WTC11 (cell line): ENCODE measurements at regions not wholly inside any gene's neighbourhood (a gene's known extent, or its start where the extent isn't known, plus 50 kb on each side); places are given as distances from the start of the nearest gene placed in this dataset.

ENCODE experiments used
- ATAC-seq: fragments of 200-7000 bp; cut with Tn5 transposase; 2 replicates; pipeline ENCODE4 v1.10.0; 2021; ENCODE audit warnings: mild to moderate bottlenecking, moderate library complexity
- CTCF ChIA-PET: fragments of 300-600 bp; sonication (Branson Sonifier 250); formaldehyde crosslinking; loops from one replicate; lab custom pipeline; 2021; ENCODE audit warnings: antibody characterized with exemption; lab: Charles Lee
- POLR2A ChIA-PET: fragments of 350-600 bp; sonication (Branson Sonifier 250); formaldehyde crosslinking; loops from one replicate; lab custom pipeline; 2021; ENCODE audit warnings: antibody characterized with exemption; lab: Charles Lee
- DNase-seq: peaks from one replicate; pipeline ENCODE4 v3.0.0; 2021; ENCODE audit warnings: low spot score
- H3K27ac Mint-ChIP-seq: 2 replicates; pipeline ENCODE4 v1.8.0; 2021; ENCODE audit warnings: mixed read lengths
- H3K27me3 Mint-ChIP-seq: 2 replicates; pipeline ENCODE4 v1.8.0; 2021; ENCODE audit warnings: low read depth, mild to moderate bottlenecking, moderate library complexity, mixed read lengths
- H3K36me3 Mint-ChIP-seq: 2 replicates; pipeline ENCODE4 v1.8.0; 2021; ENCODE audit warnings: mixed read lengths
- H3K4me1 Mint-ChIP-seq: 2 replicates; pipeline ENCODE4 v1.8.0; 2022; ENCODE audit warnings: mixed read lengths
- H3K4me3 Mint-ChIP-seq: 2 replicates; pipeline ENCODE4 v1.8.0; 2021; ENCODE audit warnings: mild to moderate bottlenecking, moderate library complexity, mixed read lengths
- H3K9me3 Mint-ChIP-seq: 2 replicates; pipeline ENCODE4 v1.8.0; 2021; ENCODE audit warnings: mixed read lengths
- CBFB ChIP-seq: sonication (generic); formaldehyde crosslinking; IDR thresholded peaks from 2 replicates; pipeline ENCODE4 v1.8.1; 2022; ENCODE audit warnings: mild to moderate bottlenecking, low read depth, missing genetic modification reagents
- GABPB1 ChIP-seq: sonication (generic); formaldehyde crosslinking; IDR thresholded peaks from 2 replicates; pipeline ENCODE4 v1.8.1; 2023; ENCODE audit warnings: mild to moderate bottlenecking, missing genetic modification reagents
- IRF2 ChIP-seq: sonication (generic); formaldehyde crosslinking; IDR thresholded peaks from 2 replicates; pipeline ENCODE4 v1.8.0; 2022; ENCODE audit warnings: low read depth, missing genetic modification reagents, borderline replicate concordance
- NFATC4 ChIP-seq: fragments of 250-450 bp; sonication (Bioruptor Pico); IDR thresholded peaks from 2 replicates; pipeline ENCODE4 v1.9.0; 2021; ENCODE audit warnings: mild to moderate bottlenecking
- NFE2L1 ChIP-seq: sonication (generic); formaldehyde crosslinking; IDR thresholded peaks from 2 replicates; pipeline ENCODE4 v1.8.1; 2023; ENCODE audit warnings: missing genetic modification reagents
- SMAD3 ChIP-seq: sonication (generic); formaldehyde crosslinking; IDR thresholded peaks from 2 replicates; pipeline ENCODE4 v1.8.0; 2022; ENCODE audit warnings: missing genetic modification reagents, mild to moderate bottlenecking, borderline replicate concordance
- TP53 ChIP-seq: sonication (generic); formaldehyde crosslinking; IDR thresholded peaks from 2 replicates; pipeline ENCODE4 v1.8.1; 2023; ENCODE audit warnings: mild to moderate bottlenecking, missing genetic modification reagents
- ZNF396 ChIP-seq: fragments of 250-450 bp; sonication (Bioruptor Pico); IDR thresholded peaks from 2 replicates; pipeline ENCODE4 v1.8.0; 2021; ENCODE audit warnings: mild to moderate bottlenecking, moderate library complexity, borderline replicate concordance
- ZNF416 ChIP-seq: fragments of 250-450 bp; sonication (Bioruptor Pico); IDR thresholded peaks from 2 replicates; pipeline ENCODE4 v1.9.0; 2021; ENCODE audit warnings: mild to moderate bottlenecking, inconsistent platforms
- TF ChIP-seq, protein P1 (sequence below): fragments of 250-450 bp; sonication (Bioruptor Pico); IDR thresholded peaks from 2 replicates; pipeline ENCODE4 v1.9.0; 2021; ENCODE audit warnings: moderate library complexity, mild to moderate bottlenecking, inconsistent platforms, borderline replicate concordance
- TF ChIP-seq, protein P2 (sequence below): sonication (generic); formaldehyde crosslinking; IDR thresholded peaks from 2 replicates; pipeline ENCODE4 v1.8.1; 2022; ENCODE audit warnings: mild to moderate bottlenecking, moderate library complexity, missing genetic modification reagents
- TF ChIP-seq, protein P3 (sequence below): sonication (generic); formaldehyde crosslinking; IDR thresholded peaks from 2 replicates; pipeline ENCODE4 v1.8.1; 2022; ENCODE audit warnings: low read depth, mild to moderate bottlenecking, moderate library complexity, missing genetic modification reagents, borderline replicate concordance
- TF ChIP-seq, protein P4 (sequence below): sonication (generic); formaldehyde crosslinking; IDR thresholded peaks from 2 replicates; pipeline ENCODE4 v1.8.0; 2023; ENCODE audit warnings: mild to moderate bottlenecking, missing genetic modification reagents
- TF ChIP-seq, protein P5 (sequence below): sonication (generic); formaldehyde crosslinking; IDR thresholded peaks from 2 replicates; pipeline ENCODE4 v1.8.1; 2022; ENCODE audit warnings: missing genetic modification reagents, borderline replicate concordance
- TF ChIP-seq, protein P6 (sequence below): sonication (generic); formaldehyde crosslinking; IDR thresholded peaks from 2 replicates; pipeline ENCODE4 v1.8.1; 2023; ENCODE audit warnings: mild to moderate bottlenecking, missing genetic modification reagents, borderline replicate concordance
- TF ChIP-seq, protein P7 (sequence below): sonication (generic); formaldehyde crosslinking; IDR thresholded peaks from 2 replicates; pipeline ENCODE4 v1.8.0; 2023; ENCODE audit warnings: missing genetic modification reagents
- TF ChIP-seq, protein P8 (sequence below): sonication (generic); formaldehyde crosslinking; IDR thresholded peaks from 2 replicates; pipeline ENCODE4 v1.8.1; 2023; ENCODE audit warnings: mild to moderate bottlenecking, moderate library complexity, missing genetic modification reagents

DNA sequence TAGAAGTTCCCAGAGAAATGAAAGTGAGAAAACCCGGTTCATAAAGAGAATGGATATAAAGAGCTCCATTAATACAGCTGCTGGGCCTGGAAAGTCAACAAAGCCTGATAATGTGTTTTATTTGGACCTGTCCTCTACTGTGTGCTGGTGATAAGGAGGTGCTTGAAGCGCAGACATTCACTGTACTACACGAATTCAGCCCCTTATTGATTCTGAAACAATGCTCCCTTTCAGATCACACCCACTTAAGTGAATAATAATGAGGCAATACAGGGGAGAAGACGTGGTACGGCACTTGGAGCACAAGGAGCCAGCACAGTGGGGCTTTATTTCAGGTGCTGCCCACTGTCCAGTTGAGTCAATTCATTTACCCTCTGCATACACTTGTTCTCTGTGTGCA is 260.8 kb downstream of the FGFR2 start:
- POLR2A ChIA-PET, result no interaction called here
- no peak for ATAC-seq

DNA sequence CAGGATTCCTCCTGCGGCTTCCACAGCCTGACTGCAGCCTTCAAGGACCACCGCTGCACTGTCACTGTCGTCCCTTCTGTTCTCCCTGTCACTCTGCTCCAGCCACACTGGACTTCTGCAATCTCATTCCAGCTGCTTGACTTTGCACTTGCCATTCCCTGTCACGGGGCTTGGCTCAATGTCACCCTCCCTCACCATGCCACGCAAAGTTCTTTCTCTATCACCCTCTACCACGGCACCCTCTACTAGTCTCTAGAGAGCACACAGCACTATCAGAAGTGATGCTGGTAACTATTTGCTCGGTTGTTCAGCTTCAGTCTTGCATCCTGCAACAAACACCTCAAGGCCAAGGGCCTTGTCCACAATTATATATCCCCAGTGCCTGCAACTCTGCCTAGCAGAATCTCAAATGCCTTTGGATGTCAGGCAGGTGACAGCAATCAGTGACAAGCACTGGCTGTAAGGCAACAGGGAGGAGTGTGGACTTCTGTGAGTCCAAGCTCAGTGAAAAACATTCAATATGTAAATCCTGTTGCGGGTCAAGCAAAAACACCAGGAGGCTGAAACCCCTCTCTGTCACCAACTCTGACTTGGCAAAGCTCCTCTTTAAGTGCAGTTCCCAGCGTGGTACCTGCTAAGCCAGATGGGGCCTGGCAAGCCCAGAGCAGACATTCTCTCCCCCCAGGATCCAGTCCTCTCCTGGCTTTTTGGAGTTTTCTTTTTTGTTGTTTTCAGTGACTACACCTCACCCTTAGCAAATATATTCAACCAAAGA is 259.9 kb downstream of the FGFR2 start:
- TF ChIP-seq, protein P1, sequence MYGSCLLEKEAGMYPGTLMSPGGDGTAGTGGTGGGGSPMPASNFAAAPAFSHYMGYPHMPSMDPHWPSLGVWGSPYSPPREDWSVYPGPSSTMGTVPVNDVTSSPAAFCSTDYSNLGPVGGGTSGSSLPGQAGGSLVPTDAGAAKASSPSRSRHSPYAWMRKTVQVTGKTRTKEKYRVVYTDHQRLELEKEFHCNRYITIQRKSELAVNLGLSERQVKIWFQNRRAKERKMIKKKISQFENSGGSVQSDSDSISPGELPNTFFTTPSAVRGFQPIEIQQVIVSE (CRISPR knock-in tag), result no peak
- TF ChIP-seq, protein P2, sequence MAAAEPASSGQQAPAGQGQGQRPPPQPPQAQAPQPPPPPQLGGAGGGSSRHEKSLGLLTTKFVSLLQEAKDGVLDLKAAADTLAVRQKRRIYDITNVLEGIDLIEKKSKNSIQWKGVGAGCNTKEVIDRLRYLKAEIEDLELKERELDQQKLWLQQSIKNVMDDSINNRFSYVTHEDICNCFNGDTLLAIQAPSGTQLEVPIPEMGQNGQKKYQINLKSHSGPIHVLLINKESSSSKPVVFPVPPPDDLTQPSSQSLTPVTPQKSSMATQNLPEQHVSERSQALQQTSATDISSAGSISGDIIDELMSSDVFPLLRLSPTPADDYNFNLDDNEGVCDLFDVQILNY (CRISPR knock-in tag), result no peak
- no peak for TF ChIP-seq ZNF396
- TF ChIP-seq, protein P3, sequence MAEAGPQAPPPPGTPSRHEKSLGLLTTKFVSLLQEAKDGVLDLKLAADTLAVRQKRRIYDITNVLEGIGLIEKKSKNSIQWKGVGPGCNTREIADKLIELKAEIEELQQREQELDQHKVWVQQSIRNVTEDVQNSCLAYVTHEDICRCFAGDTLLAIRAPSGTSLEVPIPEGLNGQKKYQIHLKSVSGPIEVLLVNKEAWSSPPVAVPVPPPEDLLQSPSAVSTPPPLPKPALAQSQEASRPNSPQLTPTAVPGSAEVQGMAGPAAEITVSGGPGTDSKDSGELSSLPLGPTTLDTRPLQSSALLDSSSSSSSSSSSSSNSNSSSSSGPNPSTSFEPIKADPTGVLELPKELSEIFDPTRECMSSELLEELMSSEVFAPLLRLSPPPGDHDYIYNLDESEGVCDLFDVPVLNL (CRISPR knock-in tag), result no peak
- TF ChIP-seq, protein P4, sequence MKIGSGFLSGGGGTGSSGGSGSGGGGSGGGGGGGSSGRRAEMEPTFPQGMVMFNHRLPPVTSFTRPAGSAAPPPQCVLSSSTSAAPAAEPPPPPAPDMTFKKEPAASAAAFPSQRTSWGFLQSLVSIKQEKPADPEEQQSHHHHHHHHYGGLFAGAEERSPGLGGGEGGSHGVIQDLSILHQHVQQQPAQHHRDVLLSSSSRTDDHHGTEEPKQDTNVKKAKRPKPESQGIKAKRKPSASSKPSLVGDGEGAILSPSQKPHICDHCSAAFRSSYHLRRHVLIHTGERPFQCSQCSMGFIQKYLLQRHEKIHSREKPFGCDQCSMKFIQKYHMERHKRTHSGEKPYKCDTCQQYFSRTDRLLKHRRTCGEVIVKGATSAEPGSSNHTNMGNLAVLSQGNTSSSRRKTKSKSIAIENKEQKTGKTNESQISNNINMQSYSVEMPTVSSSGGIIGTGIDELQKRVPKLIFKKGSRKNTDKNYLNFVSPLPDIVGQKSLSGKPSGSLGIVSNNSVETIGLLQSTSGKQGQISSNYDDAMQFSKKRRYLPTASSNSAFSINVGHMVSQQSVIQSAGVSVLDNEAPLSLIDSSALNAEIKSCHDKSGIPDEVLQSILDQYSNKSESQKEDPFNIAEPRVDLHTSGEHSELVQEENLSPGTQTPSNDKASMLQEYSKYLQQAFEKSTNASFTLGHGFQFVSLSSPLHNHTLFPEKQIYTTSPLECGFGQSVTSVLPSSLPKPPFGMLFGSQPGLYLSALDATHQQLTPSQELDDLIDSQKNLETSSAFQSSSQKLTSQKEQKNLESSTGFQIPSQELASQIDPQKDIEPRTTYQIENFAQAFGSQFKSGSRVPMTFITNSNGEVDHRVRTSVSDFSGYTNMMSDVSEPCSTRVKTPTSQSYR (CRISPR knock-in tag), result no peak
- no peak for TF ChIP-seq TP53 (CRISPR knock-in tag)
- no peak for TF ChIP-seq ZNF416 (CRISPR knock-in tag)
- no peak for TF ChIP-seq NFE2L1
- no peak for TF ChIP-seq SMAD3

More for the DNA sequence above, 260.8 kb downstream of the FGFR2 start:
- H3K36me3 Mint-ChIP-seq, result no peaks in the 10 kb centered on the region
- H3K4me1 Mint-ChIP-seq, result peaks cover 66% of the 10 kb centered on the region
- no peaks in the 10 kb centered on the region for H3K9me3 Mint-ChIP-seq
- H3K4me3 Mint-ChIP-seq, result no peak overlapping the region
- TF ChIP-seq GABPB1 (CRISPR knock-in tag), result no peak
- TF ChIP-seq IRF2 (CRISPR knock-in tag), result no peak
- no peak for TF ChIP-seq NFATC4
- TF ChIP-seq, protein P5, sequence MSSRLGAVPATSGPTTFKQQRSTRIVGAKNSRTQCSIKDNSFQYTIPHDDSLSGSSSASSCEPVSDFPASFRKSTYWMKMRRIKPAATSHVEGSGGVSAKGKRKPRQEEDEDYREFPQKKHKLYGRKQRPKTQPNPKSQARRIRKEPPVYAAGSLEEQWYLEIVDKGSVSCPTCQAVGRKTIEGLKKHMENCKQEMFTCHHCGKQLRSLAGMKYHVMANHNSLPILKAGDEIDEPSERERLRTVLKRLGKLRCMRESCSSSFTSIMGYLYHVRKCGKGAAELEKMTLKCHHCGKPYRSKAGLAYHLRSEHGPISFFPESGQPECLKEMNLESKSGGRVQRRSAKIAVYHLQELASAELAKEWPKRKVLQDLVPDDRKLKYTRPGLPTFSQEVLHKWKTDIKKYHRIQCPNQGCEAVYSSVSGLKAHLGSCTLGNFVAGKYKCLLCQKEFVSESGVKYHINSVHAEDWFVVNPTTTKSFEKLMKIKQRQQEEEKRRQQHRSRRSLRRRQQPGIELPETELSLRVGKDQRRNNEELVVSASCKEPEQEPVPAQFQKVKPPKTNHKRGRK (CRISPR knock-in tag), result no peak
- TF ChIP-seq, protein P6, sequence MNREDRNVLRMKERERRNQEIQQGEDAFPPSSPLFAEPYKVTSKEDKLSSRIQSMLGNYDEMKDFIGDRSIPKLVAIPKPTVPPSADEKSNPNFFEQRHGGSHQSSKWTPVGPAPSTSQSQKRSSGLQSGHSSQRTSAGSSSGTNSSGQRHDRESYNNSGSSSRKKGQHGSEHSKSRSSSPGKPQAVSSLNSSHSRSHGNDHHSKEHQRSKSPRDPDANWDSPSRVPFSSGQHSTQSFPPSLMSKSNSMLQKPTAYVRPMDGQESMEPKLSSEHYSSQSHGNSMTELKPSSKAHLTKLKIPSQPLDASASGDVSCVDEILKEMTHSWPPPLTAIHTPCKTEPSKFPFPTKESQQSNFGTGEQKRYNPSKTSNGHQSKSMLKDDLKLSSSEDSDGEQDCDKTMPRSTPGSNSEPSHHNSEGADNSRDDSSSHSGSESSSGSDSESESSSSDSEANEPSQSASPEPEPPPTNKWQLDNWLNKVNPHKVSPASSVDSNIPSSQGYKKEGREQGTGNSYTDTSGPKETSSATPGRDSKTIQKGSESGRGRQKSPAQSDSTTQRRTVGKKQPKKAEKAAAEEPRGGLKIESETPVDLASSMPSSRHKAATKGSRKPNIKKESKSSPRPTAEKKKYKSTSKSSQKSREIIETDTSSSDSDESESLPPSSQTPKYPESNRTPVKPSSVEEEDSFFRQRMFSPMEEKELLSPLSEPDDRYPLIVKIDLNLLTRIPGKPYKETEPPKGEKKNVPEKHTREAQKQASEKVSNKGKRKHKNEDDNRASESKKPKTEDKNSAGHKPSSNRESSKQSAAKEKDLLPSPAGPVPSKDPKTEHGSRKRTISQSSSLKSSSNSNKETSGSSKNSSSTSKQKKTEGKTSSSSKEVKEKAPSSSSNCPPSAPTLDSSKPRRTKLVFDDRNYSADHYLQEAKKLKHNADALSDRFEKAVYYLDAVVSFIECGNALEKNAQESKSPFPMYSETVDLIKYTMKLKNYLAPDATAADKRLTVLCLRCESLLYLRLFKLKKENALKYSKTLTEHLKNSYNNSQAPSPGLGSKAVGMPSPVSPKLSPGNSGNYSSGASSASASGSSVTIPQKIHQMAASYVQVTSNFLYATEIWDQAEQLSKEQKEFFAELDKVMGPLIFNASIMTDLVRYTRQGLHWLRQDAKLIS (CRISPR knock-in tag), result no peak
- TF ChIP-seq, protein P7, sequence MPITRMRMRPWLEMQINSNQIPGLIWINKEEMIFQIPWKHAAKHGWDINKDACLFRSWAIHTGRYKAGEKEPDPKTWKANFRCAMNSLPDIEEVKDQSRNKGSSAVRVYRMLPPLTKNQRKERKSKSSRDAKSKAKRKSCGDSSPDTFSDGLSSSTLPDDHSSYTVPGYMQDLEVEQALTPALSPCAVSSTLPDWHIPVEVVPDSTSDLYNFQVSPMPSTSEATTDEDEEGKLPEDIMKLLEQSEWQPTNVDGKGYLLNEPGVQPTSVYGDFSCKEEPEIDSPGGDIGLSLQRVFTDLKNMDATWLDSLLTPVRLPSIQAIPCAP (CRISPR knock-in tag), result no peak
- TF ChIP-seq, protein P8, sequence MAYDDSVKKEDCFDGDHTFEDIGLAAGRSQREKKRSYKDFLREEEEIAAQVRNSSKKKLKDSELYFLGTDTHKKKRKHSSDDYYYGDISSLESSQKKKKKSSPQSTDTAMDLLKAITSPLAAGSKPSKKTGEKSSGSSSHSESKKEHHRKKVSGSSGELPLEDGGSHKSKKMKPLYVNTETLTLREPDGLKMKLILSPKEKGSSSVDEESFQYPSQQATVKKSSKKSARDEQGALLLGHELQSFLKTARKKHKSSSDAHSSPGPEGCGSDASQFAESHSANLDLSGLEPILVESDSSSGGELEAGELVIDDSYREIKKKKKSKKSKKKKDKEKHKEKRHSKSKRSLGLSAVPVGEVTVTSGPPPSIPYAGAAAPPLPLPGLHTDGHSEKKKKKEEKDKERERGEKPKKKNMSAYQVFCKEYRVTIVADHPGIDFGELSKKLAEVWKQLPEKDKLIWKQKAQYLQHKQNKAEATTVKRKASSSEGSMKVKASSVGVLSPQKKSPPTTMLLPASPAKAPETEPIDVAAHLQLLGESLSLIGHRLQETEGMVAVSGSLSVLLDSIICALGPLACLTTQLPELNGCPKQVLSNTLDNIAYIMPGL (CRISPR knock-in tag), result no peak
- TF ChIP-seq CBFB (CRISPR knock-in tag), result no peak
- TF ChIP-seq, all 79 proteins: peak for 0
- CTCF ChIA-PET, result no interaction called here
- Mint-ChIP-seq H3K27ac (no peak overlapping the region), H3K27me3 (no peaks in the 10 kb centered on the region; the same call in 1 of the 2 replicates)
- DNase-seq, result no peak

More for the DNA sequence above, 259.9 kb downstream of the FGFR2 start:
- POLR2A ChIA-PET, result no interaction called here
- H3K27me3 Mint-ChIP-seq, result no peaks in the 10 kb centered on the region; the same call in 1 of the 2 replicates
- no peak overlapping the region for H3K27ac Mint-ChIP-seq
- ATAC-seq, result no peak
- no peak overlapping the region for H3K4me3 Mint-ChIP-seq
- no peak for DNase-seq
- H3K4me1 Mint-ChIP-seq, result peaks cover 72% of the 10 kb centered on the region
- H3K9me3 Mint-ChIP-seq, result peaks cover 5% of the 10 kb centered on the region
- peaks cover 4% of the 10 kb centered on the region; the same call in 1 of the 2 replicates for H3K36me3 Mint-ChIP-seq
- CTCF ChIA-PET, result no interaction called here
